Nephron progenitor cell (in vitro differentiated cells): ENCODE measurements at regions not wholly inside any gene's neighbourhood (a gene's known extent, or its start where the extent isn't known, plus 50 kb on each side); places are given as distances from the start of the nearest gene placed in this dataset.

Experiments used
- DNase-seq: peaks from one replicate; pipeline ENCODE4 v3.0.0; 2021
- H3K27ac Mint-ChIP-seq: 2 replicates; pipeline ENCODE4 v1.8.0; 2021; ENCODE audit warnings: mild to moderate bottlenecking, moderate library complexity, mixed read lengths
- H3K27me3 Mint-ChIP-seq: 2 replicates; pipeline ENCODE4 v1.8.0; 2021; ENCODE audit warnings: mild to moderate bottlenecking, low read depth, mixed read lengths; ENCODE audit not compliant: poor library complexity
- H3K36me3 Mint-ChIP-seq: 2 replicates; pipeline ENCODE4 v1.8.0; 2021; ENCODE audit warnings: low read depth, mixed read lengths
- H3K4me1 Mint-ChIP-seq: 2 replicates; pipeline ENCODE4 v1.8.0; 2021; ENCODE audit warnings: mixed read lengths
- H3K4me3 Mint-ChIP-seq: 2 replicates; pipeline ENCODE4 v1.8.0; 2021; ENCODE audit warnings: mild to moderate bottlenecking, moderate library complexity, mixed read lengths
- H3K9me3 Mint-ChIP-seq: 2 replicates; pipeline ENCODE4 v1.8.0; 2021; ENCODE audit warnings: mild to moderate bottlenecking, moderate library complexity, mixed read lengths
- TF ChIP-seq, protein P1 (sequence below): fragments of 200-600 bp; sonication (generic); IDR thresholded peaks from 2 replicates; pipeline ENCODE4 v1.5.0; 2021; ENCODE audit warnings: antibody characterized with exemption

DNA sequence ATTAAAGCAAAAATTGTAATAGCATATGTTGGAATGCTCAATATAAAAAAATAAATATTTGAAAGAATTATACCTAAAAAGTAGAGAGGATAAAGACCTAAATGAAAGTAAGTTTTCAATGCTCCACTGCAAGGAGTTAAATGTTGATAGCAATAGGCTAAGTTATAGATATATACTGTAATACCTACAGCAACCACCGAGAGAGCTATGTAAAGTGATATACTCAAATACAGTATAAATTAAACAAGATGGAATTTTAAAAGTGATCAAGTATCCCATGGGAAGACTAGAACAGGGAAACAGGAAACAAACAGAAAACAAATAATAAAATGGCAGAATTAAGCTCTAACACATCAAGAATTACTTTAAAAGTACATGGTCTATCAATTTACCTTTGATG, 73.9 kb downstream of the CASP3 start:
- Mint-ChIP-seq H3K36me3 (no peaks in the 10 kb centered on the region), H3K27ac (no peak overlapping the region), H3K4me3 (no peak overlapping the region), H3K9me3 (peaks cover 19% of the 10 kb centered on the region), H3K4me1 (no peaks in the 10 kb centered on the region), H3K27me3 (peaks cover 9% of the 10 kb centered on the region)
- TF ChIP-seq, protein P1, sequence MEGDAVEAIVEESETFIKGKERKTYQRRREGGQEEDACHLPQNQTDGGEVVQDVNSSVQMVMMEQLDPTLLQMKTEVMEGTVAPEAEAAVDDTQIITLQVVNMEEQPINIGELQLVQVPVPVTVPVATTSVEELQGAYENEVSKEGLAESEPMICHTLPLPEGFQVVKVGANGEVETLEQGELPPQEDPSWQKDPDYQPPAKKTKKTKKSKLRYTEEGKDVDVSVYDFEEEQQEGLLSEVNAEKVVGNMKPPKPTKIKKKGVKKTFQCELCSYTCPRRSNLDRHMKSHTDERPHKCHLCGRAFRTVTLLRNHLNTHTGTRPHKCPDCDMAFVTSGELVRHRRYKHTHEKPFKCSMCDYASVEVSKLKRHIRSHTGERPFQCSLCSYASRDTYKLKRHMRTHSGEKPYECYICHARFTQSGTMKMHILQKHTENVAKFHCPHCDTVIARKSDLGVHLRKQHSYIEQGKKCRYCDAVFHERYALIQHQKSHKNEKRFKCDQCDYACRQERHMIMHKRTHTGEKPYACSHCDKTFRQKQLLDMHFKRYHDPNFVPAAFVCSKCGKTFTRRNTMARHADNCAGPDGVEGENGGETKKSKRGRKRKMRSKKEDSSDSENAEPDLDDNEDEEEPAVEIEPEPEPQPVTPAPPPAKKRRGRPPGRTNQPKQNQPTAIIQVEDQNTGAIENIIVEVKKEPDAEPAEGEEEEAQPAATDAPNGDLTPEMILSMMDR: no peak
- DNase-seq: no peak

DNA sequence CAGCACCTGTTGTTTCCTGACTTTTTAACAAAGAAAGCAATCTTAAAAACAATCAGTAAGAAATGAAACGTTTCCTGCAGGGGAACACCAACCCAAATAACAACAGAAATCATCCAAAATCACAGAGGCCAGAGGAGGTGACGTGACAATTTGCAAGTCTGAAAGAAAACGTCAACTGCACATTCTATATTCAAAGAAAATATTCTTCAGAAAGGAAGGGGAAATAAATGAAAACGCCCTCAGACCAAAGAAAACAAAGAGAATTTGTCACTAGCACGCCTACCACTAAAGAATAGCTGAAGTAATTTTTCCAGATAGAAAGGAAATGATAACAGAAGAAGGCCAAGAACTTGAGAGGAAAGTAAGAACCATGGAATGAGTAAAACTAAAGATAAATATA, 74.4 kb downstream of the CASP3 start:
- Mint-ChIP-seq H3K9me3 (peaks cover 15% of the 10 kb centered on the region), H3K4me3 (no peak overlapping the region), H3K4me1 (no peaks in the 10 kb centered on the region), H3K27me3 (peaks cover 9% of the 10 kb centered on the region), H3K36me3 (no peaks in the 10 kb centered on the region), H3K27ac (no peak overlapping the region)
- TF ChIP-seq, protein P1: no peak
- DNase-seq: no peak

DNA sequence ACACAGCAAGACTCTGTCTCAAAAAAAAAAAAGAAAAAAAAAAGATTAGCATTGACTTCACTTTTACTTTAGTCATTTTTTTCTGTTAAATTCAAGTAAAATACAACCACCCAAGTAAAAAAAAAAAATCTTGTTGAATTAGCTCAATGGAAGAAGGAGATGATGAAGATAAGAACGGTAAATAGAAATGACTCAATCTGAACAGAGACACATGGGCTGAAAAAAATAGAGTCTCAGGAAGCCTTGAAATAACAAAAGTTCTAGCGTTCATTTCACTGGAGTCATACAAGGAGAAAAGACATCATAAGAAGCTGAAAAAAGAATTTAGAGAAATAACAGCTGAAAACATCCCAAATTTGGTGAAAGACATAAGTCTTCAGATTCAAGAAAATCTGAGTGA, 75.5 kb downstream of the CASP3 start:
- Mint-ChIP-seq H3K36me3 (no peaks in the 10 kb centered on the region), H3K4me3 (no peak overlapping the region), H3K27me3 (peaks cover 14% of the 10 kb centered on the region), H3K4me1 (no peaks in the 10 kb centered on the region), H3K9me3 (peaks cover 10% of the 10 kb centered on the region), H3K27ac (no peak overlapping the region)
- no peak for DNase-seq
- TF ChIP-seq, protein P1: no peak

DNA sequence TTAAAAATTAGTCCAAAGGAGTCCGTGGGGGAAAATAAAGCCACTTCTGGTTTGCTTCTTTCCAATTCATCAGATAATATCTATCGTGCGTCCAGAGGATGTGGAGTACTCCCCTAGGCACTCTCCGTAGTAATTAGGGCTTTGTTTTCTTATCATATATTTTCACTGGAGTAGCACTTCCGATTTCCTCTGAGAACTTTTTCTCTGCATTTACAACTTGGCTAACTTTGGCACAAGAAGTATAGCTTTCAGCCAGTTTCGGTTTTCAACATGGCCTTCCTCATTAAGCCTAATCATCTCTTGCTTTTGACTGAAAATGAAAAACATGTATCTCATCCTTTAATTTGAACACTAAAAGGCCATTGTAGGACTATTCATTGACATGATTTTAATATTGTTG, 80.5 kb downstream of the CASP3 start:
- H3K27me3 Mint-ChIP-seq: peaks cover 8% of the 10 kb centered on the region
- peaks cover 5% of the 10 kb centered on the region for H3K36me3 Mint-ChIP-seq
- DNase-seq: no peak
- no peaks in the 10 kb centered on the region for H3K4me1 Mint-ChIP-seq
- H3K27ac Mint-ChIP-seq: no peak overlapping the region
- H3K9me3 Mint-ChIP-seq: peaks cover 25% of the 10 kb centered on the region
- H3K4me3 Mint-ChIP-seq: no peak overlapping the region
- TF ChIP-seq, protein P1: no peak

DNA sequence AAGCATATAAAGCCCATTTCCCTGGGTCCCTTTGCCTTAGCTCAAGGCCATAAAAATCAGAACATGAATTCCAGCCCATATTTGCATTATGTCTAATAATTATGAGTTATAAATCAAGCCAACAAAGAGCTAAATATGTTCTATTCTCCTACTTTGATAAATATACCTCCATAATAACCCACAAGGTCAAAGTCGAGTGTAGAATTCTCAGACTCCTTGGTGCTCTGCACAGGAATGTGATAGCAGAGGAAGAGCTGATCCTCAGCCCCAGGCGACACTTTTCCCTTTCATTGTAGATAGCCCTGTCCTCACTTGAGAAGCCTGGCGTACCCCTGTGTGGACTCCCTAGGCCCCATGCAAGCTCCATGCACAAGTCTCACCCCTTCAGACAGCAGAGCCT, 85.6 kb downstream of the CASP3 start:
- Mint-ChIP-seq H3K36me3 (peaks cover 5% of the 10 kb centered on the region), H3K4me3 (no peak overlapping the region), H3K9me3 (peaks cover 25% of the 10 kb centered on the region), H3K27ac (no peak overlapping the region), H3K4me1 (no peaks in the 10 kb centered on the region), H3K27me3 (peaks cover 4% of the 10 kb centered on the region)
- DNase-seq: no peak
- TF ChIP-seq, protein P1: no peak

DNA sequence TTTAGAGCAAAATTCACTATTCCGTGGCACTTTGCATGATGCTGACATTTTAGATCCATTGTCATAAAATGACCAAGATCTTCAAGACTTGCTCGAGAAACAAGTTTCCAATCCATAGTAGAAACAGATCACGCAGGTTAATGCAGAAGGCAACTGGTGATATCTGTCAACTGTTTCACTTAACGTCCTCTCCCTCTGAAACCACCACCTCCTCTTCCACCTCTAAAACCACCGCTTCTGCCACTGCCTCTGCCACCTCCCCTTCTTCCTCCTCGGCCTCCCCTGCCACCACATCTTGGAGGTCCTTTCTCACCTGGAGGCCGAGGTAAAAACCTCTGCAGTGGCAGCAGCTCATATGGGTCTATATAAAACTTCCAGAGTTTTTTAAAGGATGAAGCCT, 84.6 kb upstream of the IRF2 start:
- TF ChIP-seq, protein P1: no peak
- Mint-ChIP-seq H3K27me3 (peaks cover 13% of the 10 kb centered on the region), H3K4me3 (no peak overlapping the region), H3K36me3 (no peaks in the 10 kb centered on the region), H3K4me1 (peaks cover 6% of the 10 kb centered on the region), H3K27ac (peak overlapping the region; percentile 84), H3K9me3 (peaks cover 3% of the 10 kb centered on the region)
- DNase-seq: no peak
